Endothelial cell of umbilical vein (primary cell): ENCODE measurements at regions not wholly inside any gene's neighbourhood (a gene's known extent, or its start where the extent isn't known, plus 50 kb on each side); places are given as distances from the start of the nearest gene placed in this dataset.

Experiments used
- BruUV-seq: library from RNA; stranded (reverse); fragments of 400-500 nt; replicated peaks from 2 replicates; lab custom pipeline; 2021; lab: Mats Ljungman, UMichigan
- CTCF ChIA-PET: fragments of 300-600, 350-600 bp; sonication (Branson Sonifier 250); formaldehyde crosslinking; loops from one replicate; lab custom pipeline; 2021; ENCODE audit warnings: antibody characterized with exemption, inconsistent platforms; lab: Charles Lee
- POLR2A ChIA-PET: fragments of 300-600, 350-600 bp; sonication (Branson Sonifier 250); formaldehyde crosslinking; loops from one replicate; lab custom pipeline; 2021; ENCODE audit warnings: antibody characterized with exemption, inconsistent platforms; lab: Charles Lee
- DNase-seq: peaks from one replicate; pipeline ENCODE4 v3.0.0-alpha.2; 2011; ENCODE audit warnings: low read depth, low spot score
- FAIRE-seq: peaks from 2 replicates; lab custom pipeline; 2011; peaks lifted over from hg19 to GRCh38; lab: Jason Lieb, UNC
- H2AFZ ChIP-seq: 2 replicates; pipeline ENCODE4 v1.6.0; 2012; ENCODE audit warnings: low read depth, low read length, control low read depth, inconsistent platforms
- H3K27ac ChIP-seq: 2 replicates; pipeline ENCODE4 v1.5.1; 2011; ENCODE audit warnings: low read depth, mild to moderate bottlenecking, control low read depth, low read length, moderate library complexity; ENCODE audit not compliant: insufficient read depth
- H3K27me3 ChIP-seq, 2 experiments: 2 replicates each; pipeline versions ENCODE4 v1.6.0 to v1.6.1; 2011; ENCODE audit warnings: low read length in 2 of 2, mixed read lengths in 1 of 2; ENCODE audit not compliant: control insufficient read depth in 2 of 2, insufficient read depth in 2 of 2
- H3K36me3 ChIP-seq, 2 experiments: 2 replicates in 1 of 2; 3 replicates in 1 of 2; pipeline ENCODE4 v1.5.1; 2011; ENCODE audit warnings: low read length in 2 of 2, mild to moderate bottlenecking in 1 of 2, moderate library complexity in 1 of 2; ENCODE audit not compliant: control insufficient read depth in 2 of 2, insufficient read depth in 2 of 2; ENCODE audit errors: extremely low read depth in 1 of 2
- H3K4me1 ChIP-seq: 3 replicates; pipeline ENCODE4 v1.5.1; 2011; ENCODE audit warnings: mild to moderate bottlenecking, low read length; ENCODE audit not compliant: control insufficient read depth, insufficient read depth; ENCODE audit errors: extremely low read depth
- H3K4me2 ChIP-seq: 2 replicates; pipeline ENCODE4 v1.6.1; 2011; ENCODE audit warnings: low read length, control low read depth, mixed read lengths; ENCODE audit not compliant: insufficient read depth
- H3K4me3 ChIP-seq, 3 experiments: fragments of 200-600 bp in 1 of 3; sonication (generic), shearing (Covaris generic) in 1 of 3; replicated peaks in 1 of 3; 2 replicates each; pipeline ENCODE4 v1.5.1; 2011 to 2016; ENCODE audit warnings: control low read depth in 3 of 3, low read length in 3 of 3, mild to moderate bottlenecking in 2 of 3, inconsistent platforms in 1 of 3, low read depth in 1 of 3, moderate library complexity in 1 of 3; ENCODE audit not compliant: insufficient read depth in 1 of 3
- H3K79me2 ChIP-seq: 2 replicates; pipeline ENCODE4 v1.6.0; 2012; ENCODE audit warnings: low read length, inconsistent platforms; ENCODE audit not compliant: control insufficient read depth, insufficient read depth
- H3K9ac ChIP-seq: replicated peaks from 2 replicates; pipeline ENCODE3; 2011; ENCODE audit warnings: low read length, control low read depth; ENCODE audit not compliant: insufficient read depth; ENCODE audit errors: extremely low read depth
- H3K9me1 ChIP-seq: replicated peaks from 3 replicates; pipeline ENCODE4 v1.6.0; 2011; ENCODE audit warnings: mild to moderate bottlenecking, low read length; ENCODE audit not compliant: control insufficient read depth, insufficient read depth; ENCODE audit errors: extremely low read depth
- H3K9me3 ChIP-seq: replicated peaks from 2 replicates; pipeline ENCODE4 v1.5.1; 2012; ENCODE audit warnings: low read length, inconsistent platforms; ENCODE audit not compliant: control insufficient read depth, insufficient read depth
- H4K20me1 ChIP-seq: replicated peaks from 2 replicates; pipeline ENCODE3; 2011; ENCODE audit warnings: mild to moderate bottlenecking, low read length; ENCODE audit not compliant: control insufficient read depth, insufficient read depth; ENCODE audit errors: extremely low read depth
- EZH2 ChIP-seq: IDR thresholded peaks from 2 replicates; pipeline ENCODE4 v1.6.1; 2012; ENCODE audit warnings: borderline replicate concordance, low read depth, mild to moderate bottlenecking, moderate library complexity, low read length, inconsistent platforms; ENCODE audit not compliant: severe bottlenecking
- FOS ChIP-seq: IDR thresholded peaks from 2 replicates; pipeline ENCODE4 v1.6.1; 2011; ENCODE audit warnings: mild to moderate bottlenecking, low read length, moderate library complexity, borderline replicate concordance; ENCODE audit not compliant: insufficient read depth
- GATA2 ChIP-seq: IDR thresholded peaks from 2 replicates; pipeline ENCODE4 v1.7.0; 2011; ENCODE audit warnings: low read depth, mild to moderate bottlenecking, moderate library complexity, mixed read lengths, low read length; ENCODE audit not compliant: insufficient read length, insufficient read depth
- JUN ChIP-seq: IDR thresholded peaks from 2 replicates; pipeline ENCODE4 v1.6.1; 2011; ENCODE audit warnings: borderline replicate concordance, low read depth; ENCODE audit not compliant: insufficient read length, insufficient read depth
- MYC ChIP-seq: IDR thresholded peaks from one replicate; pipeline ENCODE4 v1.6.1; 2011; ENCODE audit warnings: mild to moderate bottlenecking, low read depth, low read length
- POLR2A ChIP-seq: IDR thresholded peaks from 2 replicates; pipeline ENCODE4 v1.6.1; 2012; ENCODE audit warnings: low read depth, mild to moderate bottlenecking, control low read depth, low read length
- POLR2AphosphoS5 ChIP-seq: IDR thresholded peaks from 2 replicates; pipeline ENCODE4 v1.6.1; 2012; ENCODE audit warnings: low read depth, mild to moderate bottlenecking, control low read depth, low read length, moderate library complexity; ENCODE audit not compliant: insufficient read depth
- dilution Hi-C: fragments of 300-500 bp; cut with MboI; formaldehyde crosslinking; loops from one replicate; pipeline ENCODE4 v1.15.0; 2019; ENCODE audit warnings: low sequenced_read_pairs; ENCODE audit not compliant: extremely low pct_ligation_motif_present
- intact Hi-C: fragments of 100-400 bp; cut with micrococcal nuclease; formaldehyde crosslinking; loops from one replicate; pipeline ENCODE4 v1.10.0; 2022
- TF ChIP-seq, protein P1 (sequence below): IDR thresholded peaks from 2 replicates; pipeline ENCODE4 v1.6.1; 2011; ENCODE audit not compliant: insufficient read depth, insufficient read length
- TF ChIP-seq, protein P2 (sequence below), 2 donors: IDR thresholded peaks; 1 replicate in 1 of 2; 2 replicates in 1 of 2; pipeline ENCODE4 v1.5.1; 2011; ENCODE audit warnings: low read length in 2 of 2, mild to moderate bottlenecking in 2 of 2, moderate library complexity in 2 of 2, control low read depth in 1 of 2, inconsistent platforms in 1 of 2, low read depth in 1 of 2; ENCODE audit not compliant: insufficient read depth in 1 of 2; ENCODE audit errors: extremely low read depth in 1 of 2

DNA sequence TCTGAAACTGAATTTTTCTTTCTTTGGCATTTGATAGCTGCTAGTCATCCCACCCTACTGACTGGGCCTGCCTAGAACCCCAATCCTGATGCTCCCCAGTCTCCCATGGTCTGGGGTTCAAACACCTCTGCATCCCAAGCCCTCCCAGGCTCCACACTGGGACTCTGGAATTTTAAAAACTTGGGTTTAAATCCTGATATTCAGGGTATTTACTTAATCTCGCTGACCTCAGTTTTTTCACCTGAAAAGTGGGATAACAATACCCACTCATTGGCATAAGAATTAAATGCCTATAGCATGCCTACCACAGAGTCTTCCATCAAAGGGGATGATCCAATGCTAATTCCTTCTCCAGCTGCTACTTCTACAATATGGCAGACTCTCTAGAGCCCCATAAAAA lies 264.4 kb downstream of the NPIPA8 start:
- POLR2A ChIA-PET: no interaction called here
- BruUV-seq: no TSS peak

More for the DNA sequence above, 264.4 kb downstream of the NPIPA8 start:
- no peak overlapping the region for H3K4me3 ChIP-seq
- H3K79me2 ChIP-seq: no peaks in the 10 kb centered on the region
- H3K27me3 ChIP-seq: no peaks in the 10 kb centered on the region
- H3K36me3 ChIP-seq: no peaks in the 10 kb centered on the region
- H3K9ac ChIP-seq: no peak overlapping the region
- peaks cover 1% of the 10 kb centered on the region for H3K9me3 ChIP-seq
- no peaks in the 10 kb centered on the region for H4K20me1 ChIP-seq
- H2AFZ ChIP-seq: no peak overlapping the region
- FAIRE-seq (no peak), DNase-seq (no peak)
- dilution Hi-C loops: no loop called here
- no peak overlapping the region for H3K4me2 ChIP-seq
- CTCF ChIA-PET: no interaction called here
- H3K27ac ChIP-seq: no peak overlapping the region
- TF ChIP-seq JUN: no peak
- TF ChIP-seq, protein P1, sequence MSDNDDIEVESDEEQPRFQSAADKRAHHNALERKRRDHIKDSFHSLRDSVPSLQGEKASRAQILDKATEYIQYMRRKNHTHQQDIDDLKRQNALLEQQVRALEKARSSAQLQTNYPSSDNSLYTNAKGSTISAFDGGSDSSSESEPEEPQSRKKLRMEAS: no peak
- no peak for TF ChIP-seq GATA2
- TF ChIP-seq POLR2A: no peak
- TF ChIP-seq POLR2AphosphoS5: no peak
- no peak for TF ChIP-seq MYC
- TF ChIP-seq FOS: no peak
- TF ChIP-seq, protein P2, sequence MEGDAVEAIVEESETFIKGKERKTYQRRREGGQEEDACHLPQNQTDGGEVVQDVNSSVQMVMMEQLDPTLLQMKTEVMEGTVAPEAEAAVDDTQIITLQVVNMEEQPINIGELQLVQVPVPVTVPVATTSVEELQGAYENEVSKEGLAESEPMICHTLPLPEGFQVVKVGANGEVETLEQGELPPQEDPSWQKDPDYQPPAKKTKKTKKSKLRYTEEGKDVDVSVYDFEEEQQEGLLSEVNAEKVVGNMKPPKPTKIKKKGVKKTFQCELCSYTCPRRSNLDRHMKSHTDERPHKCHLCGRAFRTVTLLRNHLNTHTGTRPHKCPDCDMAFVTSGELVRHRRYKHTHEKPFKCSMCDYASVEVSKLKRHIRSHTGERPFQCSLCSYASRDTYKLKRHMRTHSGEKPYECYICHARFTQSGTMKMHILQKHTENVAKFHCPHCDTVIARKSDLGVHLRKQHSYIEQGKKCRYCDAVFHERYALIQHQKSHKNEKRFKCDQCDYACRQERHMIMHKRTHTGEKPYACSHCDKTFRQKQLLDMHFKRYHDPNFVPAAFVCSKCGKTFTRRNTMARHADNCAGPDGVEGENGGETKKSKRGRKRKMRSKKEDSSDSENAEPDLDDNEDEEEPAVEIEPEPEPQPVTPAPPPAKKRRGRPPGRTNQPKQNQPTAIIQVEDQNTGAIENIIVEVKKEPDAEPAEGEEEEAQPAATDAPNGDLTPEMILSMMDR (IDR thresholded peaks at IDR 0.05; ENCODE audit: extremely low read depth in 1 of 2, insufficient read depth in 1 of 2, low read depth in 1 of 2, low read length in 2 of 2): no peak
- TF ChIP-seq EZH2: no peak
- no peaks in the 10 kb centered on the region for H3K9me1 ChIP-seq
- intact Hi-C loops: no loop called here
- H3K4me1 ChIP-seq: no peaks in the 10 kb centered on the region
